Nephron (organoid): ENCODE measurements at regions not wholly inside any gene's neighbourhood (a gene's known extent, or its start where the extent isn't known, plus 50 kb on each side); places are given as distances from the start of the nearest gene placed in this dataset.
A peak's percentile ranks its signal among the peaks of the same experiment; 100 is the strongest.

Experiments used
- H3K27ac Mint-ChIP-seq, 3 experiments: 2 replicates each; pipeline ENCODE4 v1.8.0; 2020; ENCODE audit warnings: mixed read lengths in 3 of 3, mild to moderate bottlenecking in 2 of 3, moderate library complexity in 1 of 3
- H3K27me3 Mint-ChIP-seq: 2 replicates; pipeline ENCODE4 v1.8.0; 2021; ENCODE audit warnings: low read depth, mild to moderate bottlenecking, moderate library complexity, mixed read lengths
- H3K36me3 Mint-ChIP-seq: 2 replicates; pipeline ENCODE4 v1.8.0; 2020; ENCODE audit warnings: low read depth, mixed read lengths
- H3K4me1 Mint-ChIP-seq: 2 replicates; pipeline ENCODE4 v1.8.0; 2020; ENCODE audit warnings: mixed read lengths
- H3K4me3 Mint-ChIP-seq, 3 experiments: 2 replicates each; pipeline ENCODE4 v1.8.0; 2020; ENCODE audit warnings: mild to moderate bottlenecking in 3 of 3, mixed read lengths in 3 of 3, moderate library complexity in 2 of 3
- H3K9me3 Mint-ChIP-seq: 2 replicates; pipeline ENCODE4 v1.8.0; 2020; ENCODE audit warnings: mixed read lengths
- CTCF ChIP-seq, 3 experiments: fragments of 200-600 bp; sonication (generic); IDR thresholded peaks; one replicate each; pipeline ENCODE4 v1.5.0; 2021; ENCODE audit warnings: antibody characterized with exemption in 3 of 3; ENCODE audit not compliant: unreplicated experiment in 3 of 3

GRCh38 chr2:19747310-19748072, 154.3 kb downstream of the TTC32 start:
- peaks cover 23% of the 10 kb centered on the region for H3K4me1 Mint-ChIP-seq
- H3K27ac Mint-ChIP-seq = peak overlapping the region in 1 of 3 experiments; percentile 21
- TF ChIP-seq CTCF (IDR thresholded peaks at IDR 0.05; ENCODE audit: unreplicated experiment in 3 of 3) = no peak
- no peaks in the 10 kb centered on the region for H3K9me3 Mint-ChIP-seq
- peaks cover 17% of the 10 kb centered on the region for H3K27me3 Mint-ChIP-seq
- H3K36me3 Mint-ChIP-seq = no peaks in the 10 kb centered on the region
- no peak overlapping the region for H3K4me3 Mint-ChIP-seq

DNA sequence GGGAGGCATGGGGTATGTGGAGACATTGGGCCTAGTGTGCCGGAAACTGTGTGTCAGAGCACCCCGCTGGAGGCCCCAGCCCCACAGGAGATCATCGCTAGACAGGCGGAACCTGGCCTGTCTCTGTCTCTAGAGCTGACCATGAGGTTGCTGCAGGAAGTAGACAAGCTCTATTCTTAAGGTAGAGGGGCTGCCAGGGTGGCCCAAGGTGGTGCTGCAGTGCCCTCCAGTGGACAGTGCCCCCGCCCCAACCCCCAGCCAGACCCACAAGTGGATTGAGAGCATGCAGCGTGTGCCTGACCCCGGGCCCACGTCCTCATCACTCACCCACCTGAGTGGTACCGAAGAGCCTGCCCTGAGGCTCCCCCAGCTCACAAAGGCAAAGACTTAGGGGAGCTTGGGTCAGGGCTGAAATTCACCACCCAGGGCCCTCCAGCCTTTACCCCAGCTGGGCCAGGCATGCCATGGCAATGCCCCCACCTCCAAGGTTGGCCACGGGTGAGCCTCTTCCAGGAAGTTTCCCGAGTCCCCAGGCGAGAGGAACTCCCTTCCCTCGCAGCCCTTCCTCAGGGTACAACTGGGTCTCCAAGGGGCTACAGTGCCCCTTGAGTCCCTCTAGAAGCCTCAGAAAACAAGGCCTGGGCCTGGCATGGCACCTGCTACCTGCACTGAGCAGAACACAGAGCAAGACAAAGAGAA, 155.0 kb downstream of the TTC32 start:
- H3K27ac Mint-ChIP-seq = peak overlapping the region in 1 of 3 experiments; percentile 14

GRCh38 chr2:19746137-19746600, 155.6 kb downstream of the TTC32 start:
- Mint-ChIP-seq H3K27ac (peak overlapping the region in 1 of 3 experiments; percentile 14), H3K36me3 (no peaks in the 10 kb centered on the region), H3K4me3 (no peak overlapping the region), H3K9me3 (no peaks in the 10 kb centered on the region), H3K4me1 (peaks cover 14% of the 10 kb centered on the region), H3K27me3 (peaks cover 17% of the 10 kb centered on the region)
- TF ChIP-seq CTCF (IDR thresholded peaks at IDR 0.05; ENCODE audit: unreplicated experiment in 3 of 3) = no peak

More for the DNA sequence above, 155.0 kb downstream of the TTC32 start:
- H3K9me3 Mint-ChIP-seq = no peaks in the 10 kb centered on the region
- peaks cover 20% of the 10 kb centered on the region for H3K4me1 Mint-ChIP-seq
- H3K4me3 Mint-ChIP-seq = no peak overlapping the region
- no peaks in the 10 kb centered on the region for H3K36me3 Mint-ChIP-seq
- peak in 1 of 3 experiments; percentile 49 for TF ChIP-seq CTCF (IDR thresholded peaks at IDR 0.05; ENCODE audit: unreplicated experiment in 3 of 3)
- peaks cover 17% of the 10 kb centered on the region for H3K27me3 Mint-ChIP-seq

DNA sequence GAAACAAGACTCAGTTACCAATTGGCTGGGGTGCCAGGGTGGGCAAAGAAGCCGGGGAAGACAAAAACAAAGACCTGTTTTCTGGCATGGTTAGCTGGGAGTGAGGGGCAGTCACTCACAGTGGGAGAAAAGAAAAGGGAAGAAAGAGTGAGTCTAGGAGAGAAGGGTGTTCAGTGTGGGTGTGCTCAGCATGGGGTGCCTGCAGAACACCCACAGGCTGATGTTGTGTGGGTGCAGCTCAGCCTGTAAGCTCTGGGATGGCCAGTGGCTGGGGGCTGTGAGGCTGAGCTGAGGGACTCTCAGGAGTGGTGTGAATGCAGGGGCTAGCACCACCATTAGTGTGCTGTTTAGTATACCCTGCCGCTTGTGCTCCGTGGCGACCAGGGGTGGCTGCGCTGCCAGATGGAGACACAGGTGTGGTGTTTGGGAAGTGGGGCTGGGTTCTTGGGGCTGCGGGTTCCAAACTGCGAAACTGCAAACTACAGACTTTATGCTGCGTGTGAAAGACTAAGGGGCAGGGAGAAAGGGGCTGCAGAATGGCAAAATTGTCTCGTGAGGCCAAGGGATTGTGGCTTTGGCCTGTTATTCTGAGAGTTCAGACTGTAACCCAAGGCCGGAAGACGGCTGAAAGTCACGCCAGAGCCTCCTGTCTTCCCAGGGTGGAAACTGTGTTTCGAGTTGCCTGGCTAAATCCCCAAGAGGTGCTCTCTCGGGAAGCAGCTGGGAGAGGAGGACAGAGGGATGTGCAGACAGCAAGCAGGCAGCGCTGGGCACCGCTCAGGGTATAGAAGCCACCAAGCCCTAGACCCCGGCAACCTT, 156.3 kb downstream of the TTC32 start:
- Mint-ChIP-seq H3K27me3 (peaks cover 17% of the 10 kb centered on the region), H3K9me3 (peaks cover under 1% of the 10 kb centered on the region), H3K4me1 (peaks cover 10% of the 10 kb centered on the region), H3K4me3 (no peak overlapping the region), H3K36me3 (no peaks in the 10 kb centered on the region), H3K27ac (peak overlapping the region in 1 of 3 experiments; percentile 69)
- no peak for TF ChIP-seq CTCF (IDR thresholded peaks at IDR 0.05; ENCODE audit: unreplicated experiment in 3 of 3)

DNA sequence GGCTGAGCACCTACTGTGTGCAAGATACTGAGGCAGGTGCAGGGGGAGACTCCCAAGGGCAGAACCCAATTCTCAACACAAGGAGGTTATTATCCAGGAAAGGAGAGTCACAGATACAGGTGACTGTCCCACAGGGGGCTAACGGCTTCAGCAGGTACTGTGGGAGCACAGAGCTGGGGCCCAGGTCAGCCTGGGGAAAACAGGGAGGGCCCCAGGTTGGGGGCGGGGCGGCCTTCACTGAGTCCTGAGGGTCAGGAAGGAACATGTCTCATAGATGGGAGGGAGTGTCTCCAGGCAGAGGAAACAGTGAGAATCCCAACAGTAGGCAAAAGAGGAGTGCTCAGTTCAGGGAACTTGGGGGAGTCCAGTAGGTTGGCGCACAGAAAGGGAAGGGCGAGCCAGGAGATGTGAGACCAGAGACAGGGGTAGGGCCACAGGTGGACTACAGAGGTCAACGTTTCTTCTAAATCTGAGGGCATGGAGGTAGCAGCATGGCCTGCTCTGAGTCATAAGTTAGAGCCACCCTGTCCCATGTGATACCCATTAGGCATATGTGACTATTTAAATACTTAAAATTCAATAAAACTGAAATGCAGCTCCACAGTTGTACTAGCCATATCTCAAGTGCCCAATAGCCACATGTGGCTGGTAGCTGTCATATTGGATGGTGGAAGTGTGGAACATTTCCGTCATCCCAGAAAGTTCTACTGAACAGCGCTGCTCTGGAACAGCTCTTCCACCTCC, 157.2 kb downstream of the TTC32 start:
- Mint-ChIP-seq H3K4me1 (peaks cover 5% of the 10 kb centered on the region), H3K27ac (no peak overlapping the region), H3K27me3 (peaks cover 13% of the 10 kb centered on the region), H3K4me3 (no peak overlapping the region), H3K36me3 (no peaks in the 10 kb centered on the region), H3K9me3 (peaks cover 5% of the 10 kb centered on the region)
- no peak for TF ChIP-seq CTCF (IDR thresholded peaks at IDR 0.05; ENCODE audit: unreplicated experiment in 3 of 3)
